ENCODE measurements at regions not wholly inside any gene's neighbourhood (a gene's known extent, or its start where the extent isn't known, plus 50 kb on each side); places are given as distances from the start of the nearest gene placed in this dataset.

GRCh38 chr3:151998744-151999143 lies 125.3 kb downstream of the SUCNR1 start:
- no peak overlapping the region for H2AFZ ChIP-seq
- no peaks in the 10 kb centered on the region for H3K79me2 ChIP-seq (ENCODE audit: insufficient read depth)
- H3K9me3 ChIP-seq (ENCODE audit: low read depth): no peaks in the 10 kb centered on the region
- no peaks in the 10 kb centered on the region for H3K36me3 ChIP-seq (ENCODE audit: low read depth)
- TF ChIP-seq EZH2 (IDR thresholded peaks at IDR 0.05; ENCODE audit: insufficient read depth, poor library complexity, severe bottlenecking) (no peak), EZH2phosphoT487 (IDR thresholded peaks at IDR 0.05; ENCODE audit: insufficient read depth, low read depth) (no peak)
- WGBS, 2 experiments (ENCODE audit: low coverage in 1 of 2, low lambda C conversion rate in 2 of 2, missing lambda C conversion rate in 2 of 2): 94 to 95% methylated on average over 2 of the region's 2 CpGs
- H3K27me3 ChIP-seq (replicated peaks; ENCODE audit: insufficient read depth): no peaks in the 10 kb centered on the region
- no peaks in the 10 kb centered on the region for H3F3A ChIP-seq (ENCODE audit: insufficient read depth)
- no peak overlapping the region for H3K27ac ChIP-seq
- no peak overlapping the region for H3K9ac ChIP-seq
- H3K9me2 ChIP-seq (ENCODE audit: insufficient read depth): no peaks in the 10 kb centered on the region
- no peaks in the 10 kb centered on the region for H4K20me1 ChIP-seq (ENCODE audit: insufficient read depth)
- no peak overlapping the region for H3K4me2 ChIP-seq (ENCODE audit: unreplicated experiment)
- no peak for DNase-seq
- H3K4me1 ChIP-seq (ENCODE audit: insufficient read depth): no peaks in the 10 kb centered on the region
- H3K4me3 ChIP-seq: no peak overlapping the region
- in situ Hi-C loops (cut with MboI): no loop called here

DNA sequence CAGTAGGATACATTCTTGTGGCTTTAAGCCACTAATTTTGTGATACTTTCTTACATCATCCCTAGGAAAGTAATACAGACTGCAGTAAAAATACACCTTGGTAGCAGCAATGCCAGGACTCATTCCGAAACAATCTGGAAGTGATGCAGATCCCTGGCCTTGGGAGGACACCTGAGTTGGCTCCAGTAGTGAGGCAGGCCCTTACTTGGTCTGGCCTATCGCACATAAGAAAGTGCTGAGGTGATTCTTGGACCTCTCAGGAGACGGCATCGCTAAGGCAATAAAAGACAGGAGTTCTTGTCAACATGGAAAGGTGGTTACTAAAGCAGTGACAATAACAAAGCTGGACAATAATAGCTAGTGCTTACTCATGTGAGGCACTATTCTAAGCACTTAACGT lies 126.5 kb downstream of the SUCNR1 start:
- WGBS, 2 experiments (ENCODE audit: low coverage in 1 of 2, low lambda C conversion rate in 2 of 2, missing lambda C conversion rate in 2 of 2): 95 to 98% methylated on average over 5 of the region's 5 CpGs
- TF ChIP-seq EZH2phosphoT487 (IDR thresholded peaks at IDR 0.05; ENCODE audit: insufficient read depth, low read depth): no peak
- TF ChIP-seq EZH2 (IDR thresholded peaks at IDR 0.05; ENCODE audit: insufficient read depth, poor library complexity, severe bottlenecking): no peak
- no peak overlapping the region for H3K4me3 ChIP-seq
- H4K20me1 ChIP-seq (ENCODE audit: insufficient read depth): no peaks in the 10 kb centered on the region
- H2AFZ ChIP-seq: no peak overlapping the region
- no peak overlapping the region for H3K9ac ChIP-seq
- H3F3A ChIP-seq (ENCODE audit: insufficient read depth): no peaks in the 10 kb centered on the region
- H3K9me2 ChIP-seq (ENCODE audit: insufficient read depth): no peaks in the 10 kb centered on the region
- no peaks in the 10 kb centered on the region for H3K4me1 ChIP-seq (ENCODE audit: insufficient read depth)
- in situ Hi-C loops (cut with MboI): no loop called here
- H3K4me2 ChIP-seq (ENCODE audit: unreplicated experiment): no peak overlapping the region
- DNase-seq: no peak
- H3K79me2 ChIP-seq (ENCODE audit: insufficient read depth): no peaks in the 10 kb centered on the region
- no peak overlapping the region for H3K27ac ChIP-seq
- H3K27me3 ChIP-seq (replicated peaks; ENCODE audit: insufficient read depth): no peaks in the 10 kb centered on the region
- no peaks in the 10 kb centered on the region for H3K36me3 ChIP-seq (ENCODE audit: low read depth)
- H3K9me3 ChIP-seq (ENCODE audit: low read depth): no peaks in the 10 kb centered on the region

DNA sequence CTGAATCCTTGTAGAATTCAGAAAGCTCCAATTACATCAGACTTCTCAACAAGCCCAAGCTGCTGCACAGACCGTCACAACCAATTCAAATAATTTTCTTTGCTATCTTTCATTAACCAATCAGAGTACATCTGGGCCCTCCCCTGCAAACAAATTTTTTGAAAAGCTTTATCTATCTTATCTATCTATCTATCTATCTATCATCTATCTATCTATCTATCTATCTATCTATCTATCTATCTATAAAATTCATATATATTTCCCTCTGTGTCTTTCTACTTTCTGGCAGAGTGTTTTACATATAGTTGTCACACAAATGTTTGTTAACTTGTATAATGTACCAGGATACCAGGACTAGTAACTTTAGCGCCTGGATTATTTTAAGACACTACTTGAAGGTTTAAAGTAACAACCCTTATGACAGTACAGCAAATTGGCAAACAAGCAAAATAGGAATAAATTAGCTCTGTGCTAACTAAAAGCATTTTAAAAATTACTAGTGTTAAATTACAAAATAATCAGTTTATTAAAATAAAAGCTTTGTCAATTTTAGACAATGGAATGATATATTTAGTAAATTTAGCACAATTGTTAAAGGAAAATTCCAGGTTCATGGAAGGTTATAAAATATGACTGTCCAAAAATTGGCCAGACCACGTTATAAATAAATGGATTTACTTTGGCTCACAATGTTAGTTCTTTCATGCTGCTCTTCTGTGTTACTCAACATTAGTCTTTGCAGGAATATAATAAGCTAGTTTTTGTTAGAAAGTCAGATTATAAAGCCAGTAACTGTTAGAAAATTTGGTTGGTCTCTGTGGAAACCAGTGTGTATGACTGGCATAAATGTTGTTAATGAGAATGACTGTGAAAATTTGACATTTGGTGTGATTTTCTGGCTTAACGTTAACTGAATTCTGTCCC lies 138.6 kb downstream of the SUCNR1 start:
- no peak overlapping the region for H3K4me2 ChIP-seq (ENCODE audit: unreplicated experiment)
- no peak overlapping the region for H3K9ac ChIP-seq
- H2AFZ ChIP-seq: no peak overlapping the region
- no peaks in the 10 kb centered on the region for H3K4me1 ChIP-seq (ENCODE audit: insufficient read depth)
- 50 to 53% methylated on average over 4 of the region's 4 CpGs for WGBS, 2 experiments (ENCODE audit: low coverage in 1 of 2, low lambda C conversion rate in 2 of 2, missing lambda C conversion rate in 2 of 2)
- H3K79me2 ChIP-seq (ENCODE audit: insufficient read depth): no peaks in the 10 kb centered on the region
- no peaks in the 10 kb centered on the region for H3K9me2 ChIP-seq (ENCODE audit: insufficient read depth)
- no peak overlapping the region for H3K27ac ChIP-seq
- DNase-seq: no peak
- no peaks in the 10 kb centered on the region for H3K27me3 ChIP-seq (replicated peaks; ENCODE audit: insufficient read depth)
- TF ChIP-seq EZH2 (IDR thresholded peaks at IDR 0.05; ENCODE audit: insufficient read depth, poor library complexity, severe bottlenecking): no peak
- TF ChIP-seq EZH2phosphoT487 (IDR thresholded peaks at IDR 0.05; ENCODE audit: insufficient read depth, low read depth): no peak
- no peaks in the 10 kb centered on the region for H4K20me1 ChIP-seq (ENCODE audit: insufficient read depth)
- no peak overlapping the region for H3K4me3 ChIP-seq
- H3K36me3 ChIP-seq (ENCODE audit: low read depth): no peaks in the 10 kb centered on the region
- H3K9me3 ChIP-seq (ENCODE audit: low read depth): no peaks in the 10 kb centered on the region
- in situ Hi-C loops (cut with MboI): no loop called here
- no peaks in the 10 kb centered on the region for H3F3A ChIP-seq (ENCODE audit: insufficient read depth)

GRCh38 chr3:152019508-152019907 lies 146.1 kb downstream of the SUCNR1 start:
- Histone ChIP-seq H2AFZ (peak overlapping the region; percentile 39), H3K27ac (no peak overlapping the region)
- DNase-seq: peak; percentile 12

More at GRCh38 chr3:152019508-152019907, 146.1 kb downstream of the SUCNR1 start:
- Histone ChIP-seq H3K79me2 (ENCODE audit: insufficient read depth) (no peaks in the 10 kb centered on the region), H3K4me3 (no peak overlapping the region), H3K4me1 (ENCODE audit: insufficient read depth) (peaks cover 18% of the 10 kb centered on the region), H4K20me1 (ENCODE audit: insufficient read depth) (no peaks in the 10 kb centered on the region), H3K36me3 (ENCODE audit: low read depth) (no peaks in the 10 kb centered on the region), H3K9me2 (ENCODE audit: insufficient read depth) (no peaks in the 10 kb centered on the region; the same call in 1 of the 2 replicates), H3F3A (ENCODE audit: insufficient read depth) (no peaks in the 10 kb centered on the region), H3K9me3 (ENCODE audit: low read depth) (no peaks in the 10 kb centered on the region), H3K4me2 (ENCODE audit: unreplicated experiment) (no peak overlapping the region), H3K9ac (no peak overlapping the region), H3K27me3 (replicated peaks; ENCODE audit: insufficient read depth) (no peaks in the 10 kb centered on the region)
- in situ Hi-C loops (cut with MboI): no loop called here
- WGBS, 2 experiments (ENCODE audit: low coverage in 1 of 2, low lambda C conversion rate in 2 of 2, missing lambda C conversion rate in 2 of 2): 39 to 42% methylated on average over 2 of the region's 2 CpGs
- TF ChIP-seq EZH2 (IDR thresholded peaks at IDR 0.05; ENCODE audit: insufficient read depth, poor library complexity, severe bottlenecking) (no peak), EZH2phosphoT487 (IDR thresholded peaks at IDR 0.05; ENCODE audit: insufficient read depth, low read depth) (no peak)

All from GM23248 (cell line).